Suprapubic skin (tissue), 4 donors: ENCODE measurements at regions not wholly inside any gene's neighbourhood (a gene's known extent, or its start where the extent isn't known, plus 50 kb on each side); places are given as distances from the start of the nearest gene placed in this dataset.

ENCODE experiments used
- POLR2A ChIP-seq, 2 donors: fragments of 450-650 bp; IDR thresholded peaks; one replicate each; pipeline ENCODE4 v1.6.1; 2017; ENCODE audit warnings: antibody characterized with exemption in 2 of 2, mild to moderate bottlenecking in 2 of 2, moderate library complexity in 2 of 2
- POLR2AphosphoS5 ChIP-seq, 3 donors: sonication (generic); formaldehyde crosslinking; IDR thresholded peaks; one replicate each; pipeline ENCODE4 v1.6.1; 2017; ENCODE audit warnings: antibody characterized with exemption in 3 of 3

GRCh38 chr9:106615118-106615889 lies 247.7 kb upstream of the ZNF462 start:
- TF ChIP-seq POLR2AphosphoS5 (IDR thresholded peaks at IDR 0.05) (no peak), POLR2A (IDR thresholded peaks at IDR 0.05) (no peak)
